Pancreas (tissue), 10 donors: ENCODE measurements at regions not wholly inside any gene's neighbourhood (a gene's known extent, or its start where the extent isn't known, plus 50 kb on each side); places are given as distances from the start of the nearest gene placed in this dataset.

ENCODE experiments used
- ATAC-seq, 4 donors: fragments of 200-7000 bp; cut with Tn5 transposase; one replicate each; pipeline versions ENCODE4 v1.8.0 to v1.9.1; 2020; ENCODE audit warnings: mild to moderate bottlenecking in 4 of 4, moderate library complexity in 4 of 4
- DNase-seq, 6 donors: peaks; one replicate each; pipeline ENCODE4 v3.0.0-alpha.2; 2020
- FAIRE-seq: peaks from 2 replicates; lab custom pipeline; 2012; peaks lifted over from hg19 to GRCh38; lab: Jason Lieb, UNC
- H3K27ac ChIP-seq, 4 donors: fragments of 200-600 bp; sonication (generic); 1 replicate in 3 of 4; 2 replicates in 1 of 4; pipeline versions ENCODE4 v1.5.0 to v1.8.0; 2020
- H3K27me3 ChIP-seq, 4 donors: fragments of 200-600 bp; one replicate each; pipeline ENCODE4 v1.8.0; 2021
- H3K36me3 ChIP-seq, 3 donors: fragments of 200-600 bp; sonication (generic) in 1 of 3; one replicate each; pipeline versions ENCODE4 v1.5.0 to v1.8.0; 2020 to 2021
- H3K4me1 ChIP-seq, 3 donors: fragments of 200-600 bp; one replicate each; pipeline ENCODE4 v1.8.0; 2021
- H3K4me3 ChIP-seq, 4 donors: fragments of 200-600 bp; sonication (generic) in 2 of 4; one replicate each; pipeline versions ENCODE4 v1.5.0 to v1.8.0; 2020 to 2021
- H3K9me3 ChIP-seq, 4 donors: fragments of 200-600 bp; one replicate each; pipeline ENCODE4 v1.8.0; 2021
- WGBS, 2 donors: extraction: QIAGEN DNeasy Blood & Tissue Kit; methylation state at CpG; one replicate each; pipeline ENCODE4 v1.1.7; 2013; 5-methylcytosine and 5-hydroxymethylcytosine counted together
- intact Hi-C, 3 donors: fragments of 100-400 bp; cut with DNase I; formaldehyde crosslinking; loops; one replicate each; pipeline versions ENCODE4 v1.11.1 to v1.14.2; 2022
- TF ChIP-seq, protein P1 (sequence below), 4 donors: fragments of 200-600 bp; sonication (generic) in 3 of 4; IDR thresholded peaks; one replicate each; pipeline versions ENCODE4 v1.5.0 to v1.8.0; 2021; ENCODE audit warnings: antibody characterized with exemption in 4 of 4
- donor health status: healthy with polysubstance abuse.
- donor health status: DM: no; HTN: no; CAD: no; lungs with moderate emphysema.
- donor health status: DM: no; HTN: no; CAD: no.
- donor health status: control.
- donor health status: control.
- donor health status: Bipolar disorder and iron deficiency.
- donor health status: DM: yes; HTN: yes; CAD: no.
- donor health status: DM: no; HTN: no; CAD: no.
- donor health status: DM: no; HTN: no; CAD: no.
- donor health status: DM: yes; HTN: yes; CAD: no.

DNA sequence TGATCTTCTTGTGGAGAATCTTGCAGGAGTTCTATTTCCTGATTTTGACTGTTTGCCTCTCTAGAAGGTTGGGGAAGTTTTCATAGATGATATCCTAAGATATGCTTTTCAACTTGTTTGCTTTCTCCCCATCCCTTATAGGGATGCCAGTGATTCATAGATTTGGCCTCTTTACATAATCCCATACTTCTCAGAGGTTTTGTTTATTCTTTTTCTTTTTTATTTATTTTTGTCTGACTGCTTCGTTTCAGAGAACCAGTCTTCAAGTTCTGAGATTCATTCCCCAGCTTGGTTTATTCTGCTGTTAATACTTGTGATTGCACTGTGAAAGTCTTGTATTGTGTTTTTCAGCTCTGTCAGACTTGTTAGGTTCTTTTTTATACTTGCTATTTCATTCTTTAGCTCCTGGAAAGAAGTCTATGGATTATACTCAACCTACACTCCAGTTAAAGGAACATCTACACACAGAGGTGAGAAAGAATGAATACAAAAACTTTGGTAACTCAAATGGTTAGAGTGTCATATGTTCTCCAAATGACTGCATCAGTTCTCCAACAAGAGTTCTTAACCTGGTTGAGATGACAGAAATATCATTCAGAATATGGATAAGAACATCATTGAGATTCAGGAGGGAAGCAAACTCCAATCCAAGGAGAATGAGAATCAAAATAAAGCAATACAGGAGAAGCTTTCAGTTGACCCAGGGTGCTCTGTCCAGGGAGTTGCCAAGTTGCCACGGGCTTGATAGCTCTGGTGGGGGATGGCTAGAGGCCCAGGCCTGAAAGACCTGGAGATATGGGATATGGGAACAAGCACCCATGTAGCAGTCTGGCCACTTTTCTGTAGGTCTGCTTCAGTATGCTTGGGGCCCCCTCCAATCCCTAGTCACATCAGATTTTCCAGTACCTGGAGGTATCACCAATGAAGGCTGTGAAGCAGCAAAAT lies 150.3 kb downstream of the AHR start:
- DNase-seq, result no peak
- Histone ChIP-seq H3K4me3 (no peak overlapping the region), H3K27me3 (no peaks in the 10 kb centered on the region), H3K4me1 (peaks cover 0 to 4% (median 0%) of the 10 kb centered on the region in 3 donors), H3K9me3 (no peaks in the 10 kb centered on the region), H3K36me3 (no peaks in the 10 kb centered on the region), H3K27ac (no peak overlapping the region)
- ATAC-seq, result no peak
- 48 to 57% methylated on average over 2 of the region's 2 CpGs for WGBS, 2 donors
- TF ChIP-seq, protein P1, sequence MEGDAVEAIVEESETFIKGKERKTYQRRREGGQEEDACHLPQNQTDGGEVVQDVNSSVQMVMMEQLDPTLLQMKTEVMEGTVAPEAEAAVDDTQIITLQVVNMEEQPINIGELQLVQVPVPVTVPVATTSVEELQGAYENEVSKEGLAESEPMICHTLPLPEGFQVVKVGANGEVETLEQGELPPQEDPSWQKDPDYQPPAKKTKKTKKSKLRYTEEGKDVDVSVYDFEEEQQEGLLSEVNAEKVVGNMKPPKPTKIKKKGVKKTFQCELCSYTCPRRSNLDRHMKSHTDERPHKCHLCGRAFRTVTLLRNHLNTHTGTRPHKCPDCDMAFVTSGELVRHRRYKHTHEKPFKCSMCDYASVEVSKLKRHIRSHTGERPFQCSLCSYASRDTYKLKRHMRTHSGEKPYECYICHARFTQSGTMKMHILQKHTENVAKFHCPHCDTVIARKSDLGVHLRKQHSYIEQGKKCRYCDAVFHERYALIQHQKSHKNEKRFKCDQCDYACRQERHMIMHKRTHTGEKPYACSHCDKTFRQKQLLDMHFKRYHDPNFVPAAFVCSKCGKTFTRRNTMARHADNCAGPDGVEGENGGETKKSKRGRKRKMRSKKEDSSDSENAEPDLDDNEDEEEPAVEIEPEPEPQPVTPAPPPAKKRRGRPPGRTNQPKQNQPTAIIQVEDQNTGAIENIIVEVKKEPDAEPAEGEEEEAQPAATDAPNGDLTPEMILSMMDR (IDR thresholded peaks at IDR 0.05), result no peak
- no peak for FAIRE-seq
- intact Hi-C loops, result no loop called here

DNA sequence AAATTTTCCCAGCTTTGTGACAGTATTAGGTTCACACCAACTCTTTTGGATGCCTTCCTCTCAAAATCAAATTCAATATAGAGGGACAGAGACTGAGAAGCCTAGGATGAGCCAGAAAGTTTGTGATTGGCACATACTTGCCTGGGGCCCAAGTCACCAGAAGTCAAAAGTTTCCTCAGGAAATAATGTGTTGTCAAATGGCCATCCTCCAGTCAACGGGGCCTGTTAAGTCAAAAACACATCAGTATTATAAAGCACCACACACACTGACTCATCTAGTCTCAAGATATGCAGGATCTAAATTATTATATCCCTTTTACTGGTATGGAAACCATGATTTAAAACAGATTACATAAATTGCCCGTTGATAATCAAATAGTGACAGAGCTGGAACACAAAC lies 158.1 kb downstream of the AHR start:
- no peak overlapping the region for H3K4me3 ChIP-seq
- no peaks in the 10 kb centered on the region for H3K4me1 ChIP-seq
- TF ChIP-seq, protein P1 (IDR thresholded peaks at IDR 0.05), result no peak
- H3K27me3 ChIP-seq, result no peaks in the 10 kb centered on the region
- H3K27ac ChIP-seq, result no peak overlapping the region
- H3K36me3 ChIP-seq, result no peaks in the 10 kb centered on the region
- WGBS, 2 donors, result 59 to 63% methylated on average over 2 of the region's 2 CpGs
- H3K9me3 ChIP-seq, result no peaks in the 10 kb centered on the region
- intact Hi-C loops, result no loop called here
- FAIRE-seq (no peak), ATAC-seq (no peak), DNase-seq (no peak)

DNA sequence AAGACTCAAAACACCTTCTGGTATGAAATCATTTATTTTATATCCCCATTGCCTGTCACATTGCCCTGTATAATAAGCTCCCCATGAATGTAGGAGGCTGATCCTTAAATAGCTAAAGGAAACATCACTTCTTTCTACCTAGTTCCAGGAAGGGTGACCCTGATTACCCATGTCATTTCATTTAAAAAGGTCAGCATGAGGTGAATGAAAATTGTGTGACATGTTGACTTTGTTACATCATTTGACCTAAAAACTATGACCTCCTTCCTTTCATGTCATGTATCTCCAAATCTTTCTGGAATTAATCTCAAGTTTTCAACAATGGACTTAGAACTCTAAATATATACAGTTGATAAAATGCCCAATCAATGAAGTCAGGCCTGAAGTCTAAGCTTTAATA lies 161.5 kb downstream of the AHR start:
- no peaks in the 10 kb centered on the region for H3K36me3 ChIP-seq
- no peak overlapping the region for H3K4me3 ChIP-seq
- H3K9me3 ChIP-seq, result no peaks in the 10 kb centered on the region
- FAIRE-seq (no peak), DNase-seq (no peak), ATAC-seq (no peak)
- no peaks in the 10 kb centered on the region for H3K27me3 ChIP-seq
- no peaks in the 10 kb centered on the region for H3K4me1 ChIP-seq
- no peak overlapping the region for H3K27ac ChIP-seq
- intact Hi-C loops, result no loop called here
- TF ChIP-seq, protein P1 (IDR thresholded peaks at IDR 0.05), result no peak

DNA sequence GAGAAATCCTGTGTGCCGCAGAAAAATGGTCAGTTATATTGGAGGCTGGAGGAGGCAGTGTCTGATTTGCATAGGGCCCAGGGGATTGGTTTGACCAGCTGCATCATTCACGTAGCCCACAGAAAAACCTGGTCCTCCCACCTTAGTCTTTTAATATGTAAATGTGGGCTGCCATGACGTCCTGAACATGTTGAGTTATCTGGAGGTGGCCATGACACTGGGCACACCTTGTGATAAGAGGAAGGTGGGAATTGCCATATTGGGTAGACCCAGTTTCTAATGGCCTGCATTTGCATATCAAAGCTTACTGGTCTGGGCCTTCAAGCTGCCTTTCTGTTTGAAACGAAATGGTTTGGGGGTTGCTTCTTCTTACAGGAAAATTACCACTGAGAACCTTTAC lies 162.2 kb downstream of the AHR start:
- FAIRE-seq (no peak), ATAC-seq (no peak)
- TF ChIP-seq, protein P1 (IDR thresholded peaks at IDR 0.05), result no peak

DNA sequence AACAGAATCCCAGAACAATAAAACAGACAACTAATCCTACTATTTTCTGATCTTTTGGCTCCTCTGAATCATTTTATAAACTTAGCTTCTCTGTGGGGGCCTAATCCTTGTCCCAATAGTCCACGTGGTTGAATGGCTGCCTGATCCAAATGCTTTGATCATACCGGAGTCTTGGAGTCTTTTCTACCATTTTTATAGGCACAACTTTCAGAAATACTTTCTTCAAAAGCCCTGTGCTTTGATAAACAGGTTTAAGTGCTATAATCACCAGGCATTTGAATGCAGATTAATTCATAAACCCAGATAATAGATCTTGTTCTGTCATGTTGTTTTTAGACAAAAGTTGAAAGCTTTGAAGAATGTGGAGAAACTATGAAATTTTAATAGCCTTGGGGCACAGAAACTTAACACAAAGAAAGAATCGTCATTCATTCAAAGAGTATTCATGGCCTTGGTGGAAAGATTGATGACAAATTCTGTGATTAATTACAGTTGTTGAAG lies 163.7 kb downstream of the AHR start:
- FAIRE-seq (no peak), ATAC-seq (no peak), DNase-seq (no peak)
- H3K4me1 ChIP-seq, result no peaks in the 10 kb centered on the region
- WGBS, 2 donors, result 49 to 52% methylated on average over 3 of the region's 3 CpGs
- H3K36me3 ChIP-seq, result no peaks in the 10 kb centered on the region
- H3K4me3 ChIP-seq, result no peak overlapping the region
- H3K27me3 ChIP-seq, result no peaks in the 10 kb centered on the region
- H3K27ac ChIP-seq, result no peak overlapping the region
- intact Hi-C loops, result no loop called here
- TF ChIP-seq, protein P1 (IDR thresholded peaks at IDR 0.05), result no peak
- H3K9me3 ChIP-seq, result no peaks in the 10 kb centered on the region

More for the DNA sequence above, 162.2 kb downstream of the AHR start:
- Histone ChIP-seq H3K27me3 (no peaks in the 10 kb centered on the region), H3K36me3 (no peaks in the 10 kb centered on the region), H3K4me1 (no peaks in the 10 kb centered on the region), H3K4me3 (no peak overlapping the region), H3K9me3 (no peaks in the 10 kb centered on the region), H3K27ac (no peak overlapping the region)
- DNase-seq, result no peak
- intact Hi-C loops, result no loop called here
- 69 to 88% methylated on average over 4 of the region's 4 CpGs for WGBS, 2 donors
